ENCODE measurements at regions not wholly inside any gene's neighbourhood (a gene's known extent, or its start where the extent isn't known, plus 50 kb on each side); places are given as distances from the start of the nearest gene placed in this dataset.
A peak's percentile ranks its signal among the peaks of the same experiment; 100 is the strongest.

DNA sequence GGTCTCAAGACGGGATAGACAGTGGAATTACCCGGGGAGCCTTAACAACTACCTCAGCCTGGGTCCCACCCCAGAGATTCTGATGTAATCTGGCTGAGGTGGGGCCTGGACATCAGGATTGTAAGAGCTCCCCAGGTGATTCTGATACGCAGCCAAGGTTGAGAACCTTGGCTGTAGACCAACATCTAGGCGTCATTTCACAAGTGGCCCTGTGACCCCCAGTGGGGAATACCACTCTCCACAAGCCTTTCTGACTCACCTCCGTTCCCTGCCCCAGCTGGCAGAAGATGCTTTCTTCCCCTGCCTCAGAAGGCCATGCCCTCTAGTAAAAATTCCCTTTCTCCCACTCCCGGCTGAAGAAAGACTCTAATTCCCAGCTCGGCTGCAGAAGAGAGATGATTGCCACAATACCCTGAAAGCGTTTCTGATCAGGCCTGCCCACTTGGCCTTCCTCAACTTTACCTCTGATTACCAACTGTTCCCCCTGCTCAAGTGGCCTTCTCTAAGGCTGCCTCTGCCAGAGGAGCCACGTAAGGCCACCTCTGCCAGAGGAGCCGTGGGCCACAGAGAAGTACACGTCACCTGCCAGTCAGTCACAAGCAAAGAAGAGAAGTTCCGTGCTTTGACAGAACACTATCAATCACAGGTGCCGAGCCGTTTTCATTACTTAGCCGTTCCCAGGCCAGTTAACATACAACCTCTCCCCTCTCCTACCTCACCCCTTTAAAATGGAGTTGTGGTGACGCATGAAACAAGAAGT lies 116.8 kb upstream of the PKDCC start:
- no peak for DNase-seq

DNA sequence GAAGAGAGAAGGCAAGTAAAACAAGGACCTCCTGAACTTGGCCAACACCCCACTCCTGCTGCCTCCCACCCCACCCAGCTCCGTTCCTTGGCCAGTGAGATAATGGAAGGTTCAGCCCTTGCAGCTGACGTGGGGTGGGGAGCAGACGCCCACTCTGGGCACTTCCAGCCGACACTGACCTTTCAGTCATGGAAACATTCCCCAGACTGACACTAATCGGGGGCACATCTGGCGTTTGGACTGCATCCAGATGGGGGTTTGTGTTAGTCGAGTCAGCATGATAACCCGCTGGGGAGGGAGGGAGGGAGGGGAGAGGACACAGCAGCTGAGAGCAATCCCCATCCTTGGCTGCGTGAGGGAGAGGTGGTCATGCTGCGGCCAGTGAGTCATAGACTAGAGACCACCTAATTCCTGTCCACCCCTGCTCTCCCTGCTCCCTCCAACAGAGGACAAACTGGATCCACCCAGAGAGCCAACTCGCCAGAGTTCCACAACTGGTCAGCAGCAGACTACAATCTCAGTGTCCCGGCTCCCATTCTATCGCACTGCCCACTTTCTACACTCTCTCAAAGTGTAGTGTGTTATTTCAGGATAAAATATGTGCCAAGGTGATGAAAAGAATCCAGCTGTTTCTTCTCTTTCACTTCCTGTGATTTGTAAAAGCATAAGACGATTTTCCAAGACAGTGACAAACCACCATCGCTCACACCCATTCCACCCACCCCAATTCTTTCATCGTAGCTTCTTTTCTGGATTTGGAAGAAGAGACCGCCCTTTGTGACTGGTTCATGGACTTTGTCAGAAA lies 115.4 kb upstream of the PKDCC start:
- DNase-seq = peak; percentile 93 to 97 (median 94)

DNA sequence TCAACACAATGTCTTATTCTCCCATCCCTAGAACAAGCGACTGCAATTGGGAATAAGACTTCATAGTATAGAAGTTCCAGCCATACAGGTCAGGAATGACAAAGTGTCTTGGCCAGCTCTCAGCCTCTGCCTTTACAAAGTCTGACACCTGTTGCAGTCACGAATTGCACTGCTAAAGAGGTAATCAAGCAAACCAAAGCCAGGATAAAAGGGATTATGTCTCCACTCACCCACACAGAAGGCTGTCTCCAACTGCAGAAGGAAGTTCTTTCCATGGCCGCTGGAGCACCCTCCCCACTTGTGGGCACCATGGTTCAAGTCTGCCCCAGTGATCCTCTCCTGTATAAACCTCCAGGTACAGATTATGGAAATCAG lies 114.8 kb upstream of the PKDCC start:
- peak in 1 of 3 donors; percentile 42 for DNase-seq

DNA sequence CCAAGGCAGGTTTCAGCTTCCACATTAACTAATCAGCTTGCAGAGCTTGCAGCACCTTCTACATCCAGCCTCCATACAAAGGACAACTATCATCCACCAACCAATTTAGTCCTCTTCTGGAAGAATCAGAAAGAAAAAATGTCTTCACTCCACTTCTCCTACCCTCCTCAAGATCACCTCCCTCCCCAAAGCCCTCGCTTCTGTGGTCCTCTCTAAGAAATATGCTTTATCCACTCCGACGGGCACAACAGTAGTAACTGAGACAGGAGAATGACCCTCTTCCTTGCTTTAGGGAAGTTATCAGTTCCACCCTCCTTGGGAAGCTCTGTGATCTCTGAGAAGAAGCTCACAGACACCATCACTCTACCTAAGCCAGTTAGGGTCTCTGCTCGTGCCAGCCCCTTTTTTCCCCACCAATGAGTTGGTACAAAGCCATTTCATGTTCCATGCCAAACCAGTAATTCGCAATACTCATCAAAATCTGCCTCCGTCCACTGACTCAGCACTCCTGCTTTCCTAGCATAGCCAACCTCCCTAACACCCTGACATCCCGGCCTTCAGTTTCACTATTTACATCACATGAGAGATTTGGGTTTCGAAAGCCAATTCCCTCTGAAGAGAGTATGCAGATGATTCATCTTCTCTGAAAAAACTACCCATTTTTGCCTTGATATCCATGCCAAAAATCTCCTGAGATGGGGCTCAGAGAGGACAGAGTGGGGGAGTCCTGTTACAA lies 114.1 kb upstream of the PKDCC start:
- peak in 2 of 3 donors; percentile 80 to 93 for DNase-seq

DNA sequence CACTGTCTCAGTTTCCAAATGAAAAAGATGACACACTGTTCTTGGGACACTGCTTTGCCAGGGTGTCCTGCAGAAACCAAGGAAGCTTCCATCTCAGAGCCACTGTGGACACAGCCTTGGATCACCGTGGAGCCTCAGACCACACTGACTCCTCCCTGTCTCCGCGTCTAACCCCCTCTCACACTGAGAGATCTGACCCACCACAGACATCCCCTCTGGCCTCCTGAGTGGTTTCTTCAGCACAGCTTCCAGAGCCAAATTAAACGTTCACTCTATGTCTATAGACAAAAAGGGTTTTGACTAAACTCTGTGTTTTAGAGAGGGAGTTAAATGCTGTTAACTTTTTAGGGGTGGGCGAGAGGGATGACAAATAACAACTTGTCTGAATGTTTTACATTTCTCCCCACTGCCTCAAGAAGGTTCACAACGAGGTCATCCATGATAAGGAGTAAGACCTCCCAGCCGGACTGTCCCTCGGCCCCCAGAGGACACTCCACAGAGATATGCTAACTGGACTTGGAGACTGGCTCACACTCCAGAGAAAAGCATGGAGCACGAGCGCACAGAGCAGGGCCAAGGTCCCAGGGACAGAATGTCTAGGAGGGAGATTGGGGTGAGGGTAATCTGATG lies 113.4 kb upstream of the PKDCC start:
- peak in 2 of 3 donors; percentile 67 to 82 for DNase-seq

DNA sequence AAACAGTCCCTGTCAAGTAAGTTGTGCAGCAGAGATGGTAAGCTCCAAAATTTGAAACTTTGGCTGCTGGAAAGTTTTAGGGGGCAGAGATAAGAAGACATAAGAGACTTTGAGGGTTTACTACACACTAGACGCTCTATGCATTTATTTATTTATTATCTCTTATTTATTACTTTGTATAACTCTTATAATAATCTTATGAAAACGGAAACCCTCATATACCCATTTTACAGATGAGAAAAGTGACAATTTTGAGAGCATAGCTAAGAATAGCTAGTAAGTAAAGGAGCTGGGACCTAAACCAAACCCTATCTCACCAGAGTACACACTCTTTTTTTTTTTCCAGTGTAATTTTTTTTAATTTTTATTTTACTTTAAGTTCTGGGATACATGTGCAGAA lies 112.8 kb upstream of the PKDCC start:
- DNase-seq = no peak

DNA sequence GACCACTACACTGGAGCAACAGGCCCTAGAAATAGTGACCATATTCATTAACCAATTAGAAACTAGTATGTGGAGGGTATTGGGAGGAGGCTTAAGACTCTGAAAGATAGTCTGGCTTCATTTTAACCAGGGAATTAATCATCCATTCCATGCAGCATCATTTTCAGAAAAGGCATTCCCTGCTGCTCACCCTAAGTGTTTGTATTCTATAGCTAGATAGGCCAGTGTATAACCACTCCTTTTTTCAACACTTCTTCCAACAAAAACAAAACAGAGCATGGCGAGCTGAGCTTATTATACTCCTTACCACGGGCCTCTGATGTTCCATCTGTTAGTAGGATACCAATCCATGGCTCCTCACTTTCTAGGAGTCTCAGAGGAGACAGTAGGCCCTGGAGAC lies 112.0 kb upstream of the PKDCC start:
- no peak for DNase-seq

DNA sequence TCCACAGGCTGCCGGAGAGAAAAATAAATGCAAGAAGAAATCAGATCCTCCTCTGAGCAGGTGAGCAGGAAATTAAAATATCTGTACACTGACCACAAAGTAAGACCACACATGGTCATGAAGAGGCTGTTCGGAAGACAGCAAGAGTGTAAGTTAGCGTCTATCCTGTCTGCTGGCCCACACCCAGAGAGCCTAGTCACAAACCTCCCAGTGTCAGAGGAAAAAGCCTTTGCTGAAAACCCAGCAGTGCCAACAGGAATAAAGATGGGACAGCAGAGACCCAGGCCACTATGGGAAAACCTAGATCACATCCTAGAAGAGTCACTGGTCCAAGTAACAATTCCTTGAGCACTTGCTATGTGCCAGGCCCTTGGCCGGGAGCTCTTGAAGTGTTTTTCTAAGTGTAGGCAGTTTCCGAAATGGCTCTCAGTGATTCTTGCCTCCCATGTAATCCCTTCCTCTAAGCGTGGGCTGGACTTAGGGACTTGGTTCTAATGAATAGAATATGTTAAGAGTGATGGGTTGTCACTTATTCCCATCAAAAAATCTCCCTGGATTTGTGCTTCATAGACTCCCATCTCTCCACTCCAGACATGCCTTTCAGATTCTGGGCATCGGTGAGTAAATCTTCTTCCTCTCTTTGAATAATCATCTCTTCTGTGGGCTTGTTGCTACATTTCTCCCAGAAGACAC lies 110.9 kb upstream of the PKDCC start:
- DNase-seq = no peak

DNA sequence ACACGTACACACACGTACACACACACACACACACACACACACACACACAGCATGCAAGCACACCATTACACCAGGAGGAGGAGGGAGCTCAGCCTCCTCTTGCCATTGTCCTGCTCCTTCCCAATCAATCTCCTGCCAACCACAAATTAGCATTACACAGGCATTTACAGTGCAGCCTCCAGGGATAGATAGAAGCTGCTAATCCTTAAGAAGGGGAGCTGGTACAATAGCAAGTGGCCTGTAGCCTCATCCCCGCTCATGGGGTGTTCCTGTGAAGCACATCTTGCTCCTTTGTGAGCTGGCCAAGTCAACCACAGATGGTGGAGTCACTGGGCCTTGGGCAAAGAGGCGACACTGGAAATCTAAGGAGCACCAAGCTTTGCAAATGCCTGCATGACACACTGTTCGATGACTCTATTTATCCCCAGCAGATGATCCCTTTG lies 110.3 kb upstream of the PKDCC start:
- no peak for DNase-seq

DNA sequence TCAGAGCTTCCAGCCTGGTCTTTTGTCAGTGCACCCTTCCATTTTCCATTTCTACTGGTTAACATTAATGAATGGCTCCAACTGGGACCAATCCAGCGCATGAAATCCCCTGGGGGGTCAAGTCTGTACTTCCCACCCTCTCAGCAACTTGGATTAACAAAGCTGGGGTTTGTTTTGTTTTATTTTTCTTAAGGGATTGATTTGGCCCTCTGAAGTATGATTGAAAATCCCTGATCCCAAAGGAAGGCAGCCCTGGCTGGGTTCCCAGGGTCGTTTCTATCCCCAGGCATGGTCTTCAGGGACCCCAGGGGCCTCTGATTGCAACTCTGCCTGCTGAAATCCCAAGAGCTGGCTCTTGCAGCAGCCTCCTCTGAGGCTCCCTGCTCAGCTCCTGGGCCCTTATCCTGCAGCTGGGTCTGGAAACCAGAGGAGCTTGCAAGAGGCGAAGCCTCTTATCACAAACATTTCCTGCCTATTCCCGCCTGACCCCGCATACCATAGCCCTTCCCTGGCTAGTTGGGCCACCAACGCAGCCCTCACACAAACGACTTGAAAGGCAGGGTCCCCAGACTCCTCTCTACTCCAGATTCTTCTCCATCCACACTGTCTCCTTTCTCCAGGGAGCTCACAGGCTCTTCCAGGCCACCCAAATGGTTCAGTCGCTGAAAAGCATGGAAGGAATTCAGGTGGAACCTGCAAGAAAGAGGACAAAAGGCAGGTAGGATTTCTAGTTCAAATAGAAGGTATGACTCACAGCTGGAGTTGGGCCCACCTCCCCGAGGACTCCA lies 109.7 kb upstream of the PKDCC start:
- peak in 1 of 3 donors; percentile 62 for DNase-seq

DNA sequence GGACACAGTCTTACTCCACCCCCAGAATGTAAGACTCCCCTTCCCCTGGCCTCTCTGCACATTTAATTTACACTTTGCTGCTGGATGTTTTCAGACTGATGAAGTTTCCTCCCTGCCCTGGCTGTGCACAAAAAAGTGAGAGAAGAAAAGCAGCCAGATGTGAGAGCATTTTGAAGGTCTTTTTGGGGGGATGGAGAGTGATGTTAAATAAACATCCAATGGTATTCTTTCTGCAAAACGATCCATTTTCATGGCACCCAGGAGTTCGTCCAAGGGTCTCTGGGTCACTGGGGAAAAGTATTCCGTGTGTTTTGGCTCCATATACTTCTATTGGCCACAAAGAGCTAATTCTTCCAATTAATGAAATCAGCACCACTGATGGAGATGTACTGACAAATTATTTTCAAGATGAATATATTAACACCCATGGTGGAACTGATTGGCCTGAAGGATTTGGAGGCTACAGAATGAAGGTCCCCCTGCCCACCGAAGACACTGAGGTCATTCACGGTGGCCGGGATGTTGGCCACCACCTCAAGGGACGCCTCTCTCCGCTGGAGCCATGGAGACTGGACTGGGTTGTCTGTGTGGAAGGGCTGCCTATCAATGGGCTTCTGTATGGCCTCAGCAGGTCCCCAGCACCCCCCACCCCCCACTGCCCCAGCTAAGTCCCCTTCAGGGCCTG lies 107.6 kb upstream of the PKDCC start:
- DNase-seq = peak in 1 of 3 donors; percentile 84

DNA sequence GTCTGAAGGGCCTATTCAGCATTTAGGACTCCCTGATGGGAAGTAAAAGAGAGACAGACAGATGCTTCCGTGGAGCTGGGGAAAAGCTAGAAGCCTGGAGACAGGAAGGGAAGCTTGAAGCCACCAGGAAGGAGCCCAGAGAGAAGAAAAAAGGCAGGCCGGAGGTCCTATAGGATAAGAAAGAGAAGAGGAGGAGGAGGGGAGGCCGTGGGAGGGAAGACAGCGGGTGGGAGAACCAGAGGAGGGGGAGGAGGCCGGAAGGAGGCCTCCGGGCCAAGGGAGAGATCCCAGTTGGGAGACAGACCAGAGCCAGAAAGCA lies 107.1 kb upstream of the PKDCC start:
- peak in 2 of 3 donors; percentile 72 to 89 for DNase-seq

DNA sequence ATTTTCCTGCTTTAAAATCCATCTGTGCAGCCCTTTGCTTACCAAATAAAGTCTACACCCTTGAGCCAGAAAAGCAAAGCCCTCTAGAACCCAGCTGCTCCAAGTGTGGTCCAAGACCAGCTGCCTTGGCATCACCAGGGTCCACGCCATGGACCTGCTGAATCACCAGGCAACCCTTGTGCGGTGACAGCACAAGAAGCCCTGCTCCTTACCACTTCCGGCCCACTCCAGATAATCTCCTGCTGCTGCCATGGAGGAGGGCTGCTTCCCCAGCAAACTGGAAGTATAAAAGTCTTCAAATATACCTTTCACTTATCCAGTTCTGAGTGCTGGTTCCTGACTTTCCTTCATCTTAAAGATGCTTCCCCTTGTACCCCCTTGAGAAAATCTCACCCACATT lies 106.0 kb upstream of the PKDCC start:
- DNase-seq = no peak

DNA sequence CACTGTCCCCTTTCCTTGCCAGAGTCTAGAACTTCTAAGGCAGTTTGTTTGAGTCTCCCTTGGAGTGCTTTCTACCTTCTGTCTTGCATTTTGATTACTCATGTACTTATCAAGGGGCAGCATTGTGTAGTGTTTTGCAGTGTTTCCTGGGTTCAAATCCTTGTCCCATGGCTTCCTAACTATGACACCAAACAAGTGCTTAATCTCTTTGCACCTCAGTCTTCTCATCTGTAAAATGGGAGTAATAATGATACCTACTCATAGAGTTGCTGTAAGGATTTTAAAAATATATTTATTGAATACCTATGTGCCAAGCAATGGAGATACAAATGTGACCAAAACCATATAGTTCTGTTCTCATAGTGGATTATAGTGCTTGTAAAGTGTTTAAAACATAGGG lies 105.5 kb upstream of the PKDCC start:
- DNase-seq = no peak

DNA sequence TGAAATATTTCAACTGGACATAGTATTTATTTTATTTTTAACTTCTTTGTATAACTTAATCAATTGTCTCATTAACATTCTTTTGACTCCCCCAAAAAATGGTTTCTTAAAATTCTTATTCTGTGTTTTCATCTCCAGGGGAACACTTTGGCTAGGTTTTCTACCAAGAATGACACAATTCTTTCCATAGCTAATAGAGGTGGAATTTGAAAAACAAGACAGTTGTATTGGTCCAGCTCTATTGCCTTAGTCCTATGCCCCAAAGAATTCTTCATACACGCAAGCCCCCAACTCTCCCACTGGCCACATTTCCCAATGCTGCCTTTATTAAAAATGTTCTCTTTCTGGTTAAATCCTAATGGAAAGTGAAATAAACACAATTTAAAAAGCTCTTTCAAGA lies 104.7 kb upstream of the PKDCC start:
- DNase-seq = peak in 2 of 3 donors; percentile 78 to 88

DNA sequence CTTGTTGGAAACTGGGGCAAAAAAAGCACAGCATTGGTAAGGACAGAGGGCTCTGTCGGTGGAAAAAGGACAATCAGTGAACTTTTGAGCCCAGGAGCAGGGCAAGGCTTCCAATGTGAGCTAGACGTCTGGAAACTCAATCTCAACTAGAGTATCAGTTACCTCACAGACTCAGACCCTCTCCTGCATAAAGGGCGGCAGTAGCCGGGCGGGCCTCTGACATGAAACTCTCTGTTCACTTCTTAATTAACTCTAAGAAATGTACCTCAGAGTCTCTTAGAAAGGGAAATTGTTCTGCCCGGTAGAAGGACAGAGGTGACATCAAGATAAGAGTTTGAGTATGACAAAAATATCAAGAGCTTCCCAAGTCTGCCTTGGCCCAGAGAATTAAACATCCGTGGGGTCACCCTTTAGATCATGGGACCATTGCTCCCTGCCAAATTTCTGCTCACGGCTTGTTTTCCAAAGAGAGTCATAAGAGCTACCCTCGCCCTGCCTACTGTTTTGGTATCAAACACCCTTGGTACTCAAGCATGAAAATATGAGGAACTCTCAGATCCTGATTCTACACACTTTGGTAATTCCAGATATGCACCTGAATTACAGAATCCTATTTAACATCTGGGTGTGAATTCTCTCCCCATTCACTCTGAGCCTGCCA lies 103.5 kb upstream of the PKDCC start:
- DNase-seq = no peak

DNA sequence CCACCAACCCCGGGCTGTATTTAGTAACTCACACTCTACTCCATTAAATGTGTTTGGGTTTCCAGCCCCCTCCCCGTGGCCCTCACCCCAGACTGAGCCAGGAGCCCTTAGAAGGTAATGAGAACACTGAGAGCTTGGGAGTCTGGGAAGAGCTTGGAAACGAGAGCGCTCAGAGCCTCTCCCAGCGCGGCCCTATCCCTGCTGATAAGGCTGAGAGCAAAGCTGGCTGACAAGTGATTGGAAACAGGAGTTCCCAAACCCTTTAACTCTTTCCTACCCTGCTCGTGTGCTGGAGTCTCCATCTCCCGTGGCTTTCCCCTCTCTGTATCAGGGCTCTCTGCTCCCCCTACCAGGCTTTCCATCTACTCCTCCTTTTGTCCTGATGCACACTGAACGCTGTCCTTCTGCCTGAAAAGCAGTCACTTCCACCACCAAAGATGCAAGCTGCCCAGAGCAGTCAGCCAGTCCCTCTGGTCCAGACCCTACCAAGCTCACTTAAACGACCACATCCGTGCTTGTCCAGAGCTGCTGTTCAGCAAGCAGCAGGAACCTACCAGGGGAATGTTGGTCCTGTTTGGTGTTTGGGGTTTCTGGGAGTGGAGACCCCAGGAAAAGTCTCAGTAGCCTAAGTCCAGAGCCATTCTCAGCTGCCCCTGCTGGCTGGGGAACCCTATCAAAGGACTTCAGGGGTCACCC lies 100.0 kb upstream of the PKDCC start:
- peak in 1 of 3 donors; percentile 60 for DNase-seq

DNA sequence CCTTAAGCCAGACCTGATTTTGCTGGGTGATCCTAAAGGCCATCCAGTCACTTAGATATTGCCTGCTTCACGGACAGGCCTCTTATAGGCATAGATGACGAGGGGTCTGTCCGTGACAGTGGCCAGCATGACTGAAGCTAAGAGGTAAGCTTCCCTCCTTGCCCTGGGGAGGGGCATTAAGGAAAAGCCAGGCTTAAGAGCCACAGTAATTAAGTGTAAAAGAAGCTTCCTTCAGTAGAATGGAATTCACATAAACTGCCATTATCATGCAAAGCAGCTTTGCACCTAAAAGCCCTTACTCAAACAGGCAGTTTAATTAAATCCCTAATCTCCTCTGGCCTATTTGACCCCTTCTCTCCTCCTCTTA lies 99.4 kb upstream of the PKDCC start:
- no peak for DNase-seq
